Activated B cell treated with CpG ODN at 0.5 μM for 24 hours (primary cell): ENCODE measurements at regions not wholly inside any gene's neighbourhood (a gene's known extent, or its start where the extent isn't known, plus 50 kb on each side); places are given as distances from the start of the nearest gene placed in this dataset.
A peak's percentile ranks its signal among the peaks of the same experiment; 100 is the strongest.

ENCODE experiments used
- ATAC-seq: fragments of 200-7000 bp; cut with Tn5 transposase; one replicate; pipeline ENCODE4 v1.10.0; 2021; ENCODE audit warnings: low read depth, mild to moderate bottlenecking, moderate library complexity
- CTCF ChIA-PET: fragments of 350-600 bp; sonication (Branson Sonifier 250); formaldehyde crosslinking; loops from one replicate; lab custom pipeline; 2021; ENCODE audit warnings: antibody characterized with exemption; lab: Charles Lee
- POLR2A ChIA-PET: fragments of 350-600 bp; sonication (Branson Sonifier 250); formaldehyde crosslinking; loops from one replicate; lab custom pipeline; 2021; ENCODE audit warnings: antibody characterized with exemption; lab: Charles Lee
- DNase-seq: peaks from one replicate; pipeline ENCODE4 v3.0.0; 2022
- H3K27ac Mint-ChIP-seq: one replicate; pipeline ENCODE4 v1.8.0; 2020; ENCODE audit warnings: mixed read lengths
- H3K27me3 Mint-ChIP-seq: one replicate; pipeline ENCODE4 v1.8.0; 2021; ENCODE audit warnings: mixed read lengths
- H3K36me3 Mint-ChIP-seq: one replicate; pipeline ENCODE4 v1.8.0; 2021; ENCODE audit warnings: low read depth, mixed read lengths
- H3K4me1 Mint-ChIP-seq: one replicate; pipeline ENCODE4 v1.8.0; 2021; ENCODE audit warnings: mixed read lengths
- H3K4me3 Mint-ChIP-seq: one replicate; pipeline ENCODE4 v1.8.0; 2020; ENCODE audit warnings: mild to moderate bottlenecking, mixed read lengths
- H3K9me3 Mint-ChIP-seq: one replicate; pipeline ENCODE4 v1.8.0; 2020; ENCODE audit warnings: mixed read lengths
- CTCF ChIP-seq: fragments of 200-600 bp; IDR thresholded peaks from one replicate; pipeline ENCODE4 v1.8.0; 2022; ENCODE audit warnings: antibody characterized with exemption, mild to moderate bottlenecking
- intact Hi-C: fragments of 100-400 bp; cut with micrococcal nuclease; formaldehyde crosslinking; loops from one replicate; pipeline ENCODE4 v1.15.1; 2024

DNA sequence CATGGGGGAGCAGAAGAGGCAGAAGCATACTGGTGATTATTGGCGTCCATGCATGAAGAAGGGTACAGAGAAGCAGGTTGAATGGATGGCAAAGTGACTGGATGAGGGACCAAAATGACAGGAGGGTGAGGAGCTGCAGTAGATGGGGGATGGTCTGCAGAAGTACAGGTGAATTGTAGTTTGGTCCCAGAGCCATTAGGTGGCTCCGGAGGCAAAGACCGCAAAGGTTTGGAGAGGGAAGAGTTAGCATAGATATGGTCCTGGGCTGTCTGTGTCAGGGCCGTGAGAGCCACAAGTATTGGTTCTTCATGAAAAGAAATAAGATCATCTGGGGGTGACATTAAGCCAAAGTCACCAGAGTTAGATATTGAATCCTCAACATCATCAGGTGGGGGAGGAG is 59.0 kb upstream of the ZNF726 start:
- ATAC-seq (no peak), DNase-seq (no peak)
- Mint-ChIP-seq H3K27me3 (no peaks in the 10 kb centered on the region), H3K36me3 (no peaks in the 10 kb centered on the region), H3K4me3 (no peak overlapping the region), H3K4me1 (no peaks in the 10 kb centered on the region), H3K27ac (no peak overlapping the region), H3K9me3 (peaks cover 26% of the 10 kb centered on the region)
- ChIA-PET POLR2A (no interaction called here), CTCF (no interaction called here)
- no peak for TF ChIP-seq CTCF
- intact Hi-C loops, result no loop called here

GRCh38 chr19:23851966-23852365 is 62.7 kb upstream of the ZNF726 start:
- H3K36me3 Mint-ChIP-seq, result no peaks in the 10 kb centered on the region
- no peak overlapping the region for H3K27ac Mint-ChIP-seq
- no peak for TF ChIP-seq CTCF
- CTCF ChIA-PET, result no interaction called here
- no peak overlapping the region for H3K4me3 Mint-ChIP-seq
- DNase-seq (no peak), ATAC-seq (no peak)
- POLR2A ChIA-PET, result no interaction called here
- no peaks in the 10 kb centered on the region for H3K4me1 Mint-ChIP-seq
- no peaks in the 10 kb centered on the region for H3K27me3 Mint-ChIP-seq
- H3K9me3 Mint-ChIP-seq, result peaks cover 37% of the 10 kb centered on the region
- intact Hi-C loops, result no loop called here

- CTCF ChIA-PET, result no interaction called here
- ATAC-seq, result no peak
Observed at GRCh38 chr19:23832717-23833327, 74.1 kb upstream of the ZNF681 start.

DNA sequence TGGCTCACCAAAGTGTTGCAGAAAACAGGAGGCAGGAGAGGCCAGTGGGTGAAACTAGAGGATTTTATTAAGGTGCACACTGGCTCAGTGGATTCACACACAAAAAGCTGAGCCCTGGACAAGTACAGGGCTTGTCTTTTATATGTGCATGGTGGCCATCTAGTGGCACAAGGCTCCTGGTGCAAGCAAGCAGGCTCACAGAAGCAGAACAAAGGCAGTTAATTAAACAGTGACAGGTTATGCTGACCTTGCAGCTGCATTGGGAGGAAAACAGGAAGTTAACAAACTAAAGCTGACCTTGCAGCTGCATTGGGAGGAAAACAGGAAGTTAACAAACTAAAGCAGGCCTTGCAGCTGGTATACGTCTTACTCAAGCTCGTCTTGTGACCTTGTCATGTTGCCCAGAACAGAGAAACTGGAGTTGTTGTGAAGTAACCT is 65.3 kb upstream of the ZNF681 start:
- Mint-ChIP-seq H3K36me3 (peaks cover 8% of the 10 kb centered on the region), H3K27me3 (no peaks in the 10 kb centered on the region), H3K4me3 (no peak overlapping the region), H3K27ac (peak overlapping the region; percentile 46), H3K4me1 (peaks cover 5% of the 10 kb centered on the region), H3K9me3 (peaks cover 23% of the 10 kb centered on the region)
- DNase-seq (no peak), ATAC-seq (peak; percentile 50)
- TF ChIP-seq CTCF, result no peak
- intact Hi-C loops, result no loop called here
- CTCF ChIA-PET, result no interaction called here
- POLR2A ChIA-PET, result no interaction called here

More at GRCh38 chr19:23832717-23833327, 74.1 kb upstream of the ZNF681 start:
- intact Hi-C loops, result no loop called here
- Mint-ChIP-seq H3K27ac (no peak overlapping the region), H3K27me3 (no peaks in the 10 kb centered on the region), H3K4me3 (no peak overlapping the region), H3K36me3 (peaks cover 19% of the 10 kb centered on the region), H3K9me3 (peaks cover 31% of the 10 kb centered on the region), H3K4me1 (no peaks in the 10 kb centered on the region)
- POLR2A ChIA-PET, result no interaction called here
- no peak for DNase-seq
- TF ChIP-seq CTCF, result no peak

GRCh38 chr19:23822735-23823134 is 64.0 kb upstream of the ZNF681 start:
- POLR2A ChIA-PET, result no interaction called here
- H3K27me3 Mint-ChIP-seq, result no peaks in the 10 kb centered on the region
- H3K9me3 Mint-ChIP-seq, result peaks cover 23% of the 10 kb centered on the region
- H3K27ac Mint-ChIP-seq, result no peak overlapping the region
- H3K4me1 Mint-ChIP-seq, result peaks cover 5% of the 10 kb centered on the region
- no peak for ATAC-seq
- TF ChIP-seq CTCF, result no peak
- CTCF ChIA-PET, result no interaction called here
- peaks cover 8% of the 10 kb centered on the region for H3K36me3 Mint-ChIP-seq
- no peak for DNase-seq
- H3K4me3 Mint-ChIP-seq, result no peak overlapping the region
- intact Hi-C loops, result no loop called here
